ENCODE measurements at regions not wholly inside any gene's neighbourhood (a gene's known extent, or its start where the extent isn't known, plus 50 kb on each side); places are given as distances from the start of the nearest gene placed in this dataset.

DNA sequence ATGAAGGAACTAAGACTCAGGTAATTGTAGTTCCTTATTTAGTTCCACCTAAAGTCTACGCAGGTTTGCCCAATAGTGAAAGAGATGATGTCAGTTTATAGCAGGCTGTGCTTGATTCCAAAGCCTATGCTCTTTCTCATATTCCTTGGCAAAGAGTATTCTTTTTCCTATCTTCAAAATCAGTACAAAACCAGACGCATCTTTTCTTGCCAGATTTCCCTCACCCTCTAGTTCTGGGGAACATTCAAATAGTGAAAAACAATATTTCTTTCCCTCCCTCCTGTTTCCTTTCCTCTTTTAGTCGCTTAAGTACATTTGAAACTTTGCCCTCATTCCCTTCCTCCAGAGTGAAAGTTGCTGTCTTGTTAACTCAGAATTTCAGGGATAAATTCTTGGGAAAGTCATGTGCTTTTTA is 134.6 kb upstream of the PDZRN3 start:
- TF ChIP-seq, protein P1, sequence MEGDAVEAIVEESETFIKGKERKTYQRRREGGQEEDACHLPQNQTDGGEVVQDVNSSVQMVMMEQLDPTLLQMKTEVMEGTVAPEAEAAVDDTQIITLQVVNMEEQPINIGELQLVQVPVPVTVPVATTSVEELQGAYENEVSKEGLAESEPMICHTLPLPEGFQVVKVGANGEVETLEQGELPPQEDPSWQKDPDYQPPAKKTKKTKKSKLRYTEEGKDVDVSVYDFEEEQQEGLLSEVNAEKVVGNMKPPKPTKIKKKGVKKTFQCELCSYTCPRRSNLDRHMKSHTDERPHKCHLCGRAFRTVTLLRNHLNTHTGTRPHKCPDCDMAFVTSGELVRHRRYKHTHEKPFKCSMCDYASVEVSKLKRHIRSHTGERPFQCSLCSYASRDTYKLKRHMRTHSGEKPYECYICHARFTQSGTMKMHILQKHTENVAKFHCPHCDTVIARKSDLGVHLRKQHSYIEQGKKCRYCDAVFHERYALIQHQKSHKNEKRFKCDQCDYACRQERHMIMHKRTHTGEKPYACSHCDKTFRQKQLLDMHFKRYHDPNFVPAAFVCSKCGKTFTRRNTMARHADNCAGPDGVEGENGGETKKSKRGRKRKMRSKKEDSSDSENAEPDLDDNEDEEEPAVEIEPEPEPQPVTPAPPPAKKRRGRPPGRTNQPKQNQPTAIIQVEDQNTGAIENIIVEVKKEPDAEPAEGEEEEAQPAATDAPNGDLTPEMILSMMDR (IDR thresholded peaks at IDR 0.05; ENCODE audit: low read depth, low read length): no peak
- no peak for TF ChIP-seq POLR2A (IDR thresholded peaks at IDR 0.05; ENCODE audit: extremely low read depth, insufficient read length)
- TF ChIP-seq, protein P2, sequence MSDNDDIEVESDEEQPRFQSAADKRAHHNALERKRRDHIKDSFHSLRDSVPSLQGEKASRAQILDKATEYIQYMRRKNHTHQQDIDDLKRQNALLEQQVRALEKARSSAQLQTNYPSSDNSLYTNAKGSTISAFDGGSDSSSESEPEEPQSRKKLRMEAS (IDR thresholded peaks at IDR 0.05; ENCODE audit: low read depth, low read length): no peak
